ENCODE measurements at regions not wholly inside any gene's neighbourhood (a gene's known extent, or its start where the extent isn't known, plus 50 kb on each side); places are given as distances from the start of the nearest gene placed in this dataset.
A peak's percentile ranks its signal among the peaks of the same experiment; 100 is the strongest.

- no peak for DNase-seq (ENCODE audit: low spot score in 2 of 2)
- FAIRE-seq: no peak
Observed at GRCh38 chr1:55685560-55685959, 470.4 kb upstream of the USP24 start.

DNA sequence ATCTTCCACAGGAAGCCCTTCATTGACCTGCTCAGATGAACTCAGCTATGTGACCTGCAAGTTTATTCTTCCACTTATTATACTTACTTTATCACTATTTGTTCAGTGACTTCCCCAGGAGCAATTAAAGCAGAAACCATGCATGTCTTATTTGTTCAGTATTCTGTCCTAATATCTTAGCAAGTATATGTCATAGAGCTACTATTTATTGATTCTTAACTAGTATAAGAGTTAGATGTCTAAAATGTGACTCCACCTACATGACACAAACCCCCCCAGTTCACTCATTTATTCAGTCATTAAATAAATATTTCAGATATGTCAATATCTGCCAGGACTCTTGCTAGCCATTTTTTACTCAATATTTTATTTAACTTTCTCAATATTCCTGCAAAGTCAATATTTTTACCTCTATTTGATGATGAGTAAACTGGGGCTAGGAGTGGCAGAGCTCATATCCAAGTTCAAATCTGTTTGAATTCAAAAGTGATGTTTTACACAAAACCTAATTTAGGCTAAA lies 469.0 kb upstream of the USP24 start:
- DNase-seq (ENCODE audit: low spot score in 2 of 2) (no peak), FAIRE-seq (no peak)

GRCh38 chr1:55682198-55682597 lies 467.0 kb upstream of the USP24 start:
- FAIRE-seq (no peak), DNase-seq (ENCODE audit: low spot score in 2 of 2) (no peak)

DNA sequence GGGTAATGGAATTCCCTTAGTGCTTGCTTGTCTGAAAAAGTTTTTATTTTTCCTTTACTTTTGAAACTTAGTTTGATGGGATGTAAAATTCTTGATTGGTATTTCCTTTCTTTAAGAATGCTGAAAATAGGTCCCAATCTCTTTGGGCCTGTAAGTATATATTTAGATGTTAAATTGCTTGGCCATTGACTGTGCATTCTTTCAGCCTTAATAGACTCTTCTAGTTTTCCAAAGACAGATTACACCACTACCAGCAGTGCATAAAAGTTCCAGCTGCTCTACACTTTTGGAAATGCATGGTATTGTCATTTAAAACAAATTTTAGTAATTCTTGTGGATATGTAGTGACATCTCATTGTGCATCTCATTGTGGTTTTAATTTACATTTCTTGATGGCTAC lies 464.8 kb upstream of the USP24 start:
- no peak for FAIRE-seq
- DNase-seq (ENCODE audit: low spot score in 2 of 2): no peak

- no peak for FAIRE-seq
- no peak for DNase-seq (ENCODE audit: low spot score in 2 of 2)
Observed at GRCh38 chr1:55673416-55673815, 458.3 kb upstream of the USP24 start.

GRCh38 chr1:55670331-55671082 lies 455.3 kb upstream of the USP24 start:
- DNase-seq (ENCODE audit: low spot score in 2 of 2) (no peak), FAIRE-seq (no peak)

GRCh38 chr1:55669293-55669692 lies 454.1 kb upstream of the USP24 start:
- no peak for DNase-seq (ENCODE audit: low spot score in 2 of 2)
- FAIRE-seq: no peak

- FAIRE-seq: peak; percentile 83
- no peak for DNase-seq (ENCODE audit: low spot score in 2 of 2)
Observed at GRCh38 chr1:55662875-55663274, 447.7 kb upstream of the USP24 start.

DNA sequence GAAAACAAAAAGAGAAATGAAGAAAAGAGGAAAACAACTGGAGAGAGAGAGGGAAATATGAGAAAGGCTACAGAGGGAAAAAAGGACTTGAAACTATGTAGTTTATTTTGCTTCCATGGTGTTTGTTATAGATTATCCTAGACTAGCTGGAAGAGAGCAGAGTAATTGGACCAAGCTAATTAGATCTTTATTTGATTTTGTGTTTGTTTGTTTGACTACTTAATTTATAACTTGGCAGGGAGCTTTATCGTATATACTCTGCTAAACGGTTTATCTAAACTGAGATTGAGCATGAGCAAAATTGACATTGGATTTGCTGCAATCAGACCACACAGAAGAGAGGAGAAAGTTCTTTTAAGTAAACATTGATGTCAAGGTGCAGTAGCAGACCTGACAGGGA lies 443.8 kb upstream of the USP24 start:
- no peak for DNase-seq (ENCODE audit: low spot score in 2 of 2)
- no peak for FAIRE-seq

GRCh38 chr1:55654750-55655149 lies 439.6 kb upstream of the USP24 start:
- FAIRE-seq: no peak

GRCh38 chr1:55654171-55654570 lies 439.0 kb upstream of the USP24 start:
- FAIRE-seq: no peak
- DNase-seq (ENCODE audit: low spot score in 2 of 2): no peak

More at GRCh38 chr1:55654750-55655149, 439.6 kb upstream of the USP24 start:
- DNase-seq (ENCODE audit: low spot score in 2 of 2): no peak

GRCh38 chr1:55650444-55650843 lies 435.3 kb upstream of the USP24 start:
- no peak for DNase-seq (ENCODE audit: low spot score in 2 of 2)
- no peak for FAIRE-seq

GRCh38 chr1:55646181-55646580 lies 431.0 kb upstream of the USP24 start:
- no peak for DNase-seq (ENCODE audit: low spot score in 2 of 2)
- no peak for FAIRE-seq

DNA sequence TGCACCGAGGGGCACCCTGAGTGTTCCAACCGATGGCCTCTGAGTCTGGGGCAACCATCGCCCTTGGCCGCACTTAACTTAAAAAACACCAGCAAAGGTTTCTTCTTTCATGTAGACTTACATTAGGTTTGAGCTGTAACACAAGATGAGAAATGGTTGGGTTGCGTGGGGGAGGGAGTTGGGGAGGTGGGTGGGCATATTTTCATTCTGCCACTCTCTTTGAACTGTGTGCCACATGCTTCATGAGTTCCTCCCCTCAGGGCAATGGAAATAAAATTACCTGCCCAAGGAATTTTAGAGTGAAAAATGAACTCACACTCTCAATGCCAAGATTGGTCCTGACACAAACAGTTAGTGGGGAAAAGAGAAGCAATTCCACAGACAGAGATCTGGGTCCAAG lies 430.1 kb upstream of the USP24 start:
- FAIRE-seq: no peak
- no peak for DNase-seq (ENCODE audit: low spot score in 2 of 2)

DNA sequence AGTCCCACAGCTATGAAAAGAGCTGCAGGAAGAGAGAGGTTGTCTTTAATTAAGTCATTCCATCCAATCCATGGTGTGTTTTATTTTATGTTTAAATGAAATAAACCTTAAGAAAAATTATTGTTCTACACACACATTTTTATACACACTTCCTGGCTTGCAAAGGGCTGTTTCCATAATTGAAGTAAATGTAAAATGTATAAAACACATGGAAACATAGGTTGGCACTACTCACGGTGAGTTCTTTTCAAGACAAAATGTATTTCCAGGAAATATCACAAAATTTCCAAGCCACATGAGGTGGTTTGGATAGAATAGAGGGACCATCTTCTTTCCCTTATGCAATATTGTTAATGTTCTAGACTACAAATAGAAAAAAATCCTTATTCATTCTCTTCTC lies 426.8 kb upstream of the USP24 start:
- no peak for FAIRE-seq
- DNase-seq (ENCODE audit: low spot score in 2 of 2): no peak

- no peak for FAIRE-seq
- peak; percentile 13 to 19 for DNase-seq (ENCODE audit: low spot score in 2 of 2)
Observed at GRCh38 chr1:55640708-55641473, 425.7 kb upstream of the USP24 start.

- FAIRE-seq (no peak), DNase-seq (ENCODE audit: low spot score in 2 of 2) (no peak)
Observed at GRCh38 chr1:55639526-55639925, 424.4 kb upstream of the USP24 start.

GRCh38 chr1:55639051-55639450 lies 423.9 kb upstream of the USP24 start:
- FAIRE-seq: no peak
- no peak for DNase-seq (ENCODE audit: low spot score in 2 of 2)

- FAIRE-seq: no peak
- DNase-seq (ENCODE audit: low spot score in 2 of 2): no peak
Observed at GRCh38 chr1:55636696-55637095, 421.5 kb upstream of the USP24 start.

GRCh38 chr1:55635856-55636255 lies 420.7 kb upstream of the USP24 start:
- no peak for FAIRE-seq
- no peak for DNase-seq (ENCODE audit: low spot score in 2 of 2)

- DNase-seq (ENCODE audit: low spot score in 2 of 2) (no peak), FAIRE-seq (no peak)
Observed at GRCh38 chr1:55634516-55634915, 419.4 kb upstream of the USP24 start.

GRCh38 chr1:55632906-55633305 lies 417.7 kb upstream of the USP24 start:
- DNase-seq (ENCODE audit: low spot score in 2 of 2): no peak
- no peak for FAIRE-seq
